ENCODE measurements at regions not wholly inside any gene's neighbourhood (a gene's known extent, or its start where the extent isn't known, plus 50 kb on each side); places are given as distances from the start of the nearest gene placed in this dataset.

DNA sequence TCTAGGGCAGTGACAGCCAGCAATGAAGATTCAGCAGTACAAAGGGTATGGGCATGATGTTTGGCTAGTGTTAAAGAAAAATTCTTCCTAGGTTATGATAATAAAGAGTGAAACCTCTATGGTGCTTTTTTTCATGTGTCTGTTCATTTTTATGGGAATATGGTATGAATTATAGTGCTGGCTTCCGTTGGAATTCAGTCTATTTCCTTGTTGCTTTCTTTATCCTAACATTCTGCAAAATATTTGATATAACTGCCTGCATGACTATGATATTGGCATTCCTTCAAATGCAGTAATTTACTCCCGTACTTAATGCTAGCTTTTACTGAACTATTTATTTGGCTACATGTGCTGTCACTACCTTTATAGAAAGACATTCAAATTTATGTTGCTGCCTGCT lies 57.6 kb upstream of the ATP11B start:
- DNase-seq: no peak

DNA sequence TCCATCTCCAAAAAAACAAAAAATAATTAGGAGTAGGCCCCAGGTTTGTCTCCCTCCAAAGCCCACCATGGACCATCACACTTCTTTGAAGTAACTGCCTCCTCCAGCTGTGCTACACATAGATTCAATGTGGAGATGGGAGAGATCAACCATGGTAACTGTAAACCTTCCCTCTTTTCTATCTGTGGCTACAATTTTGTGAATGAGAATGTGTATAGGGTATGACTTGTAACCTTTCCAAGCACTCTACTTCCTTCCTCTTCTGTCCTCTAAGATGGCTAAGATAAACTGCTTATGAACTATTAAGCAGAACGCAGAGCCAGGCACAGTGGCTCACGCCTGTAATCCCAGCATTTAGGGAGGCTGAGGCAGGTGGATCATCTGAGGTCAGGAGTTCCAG lies 55.5 kb upstream of the ATP11B start:
- DNase-seq: no peak

DNA sequence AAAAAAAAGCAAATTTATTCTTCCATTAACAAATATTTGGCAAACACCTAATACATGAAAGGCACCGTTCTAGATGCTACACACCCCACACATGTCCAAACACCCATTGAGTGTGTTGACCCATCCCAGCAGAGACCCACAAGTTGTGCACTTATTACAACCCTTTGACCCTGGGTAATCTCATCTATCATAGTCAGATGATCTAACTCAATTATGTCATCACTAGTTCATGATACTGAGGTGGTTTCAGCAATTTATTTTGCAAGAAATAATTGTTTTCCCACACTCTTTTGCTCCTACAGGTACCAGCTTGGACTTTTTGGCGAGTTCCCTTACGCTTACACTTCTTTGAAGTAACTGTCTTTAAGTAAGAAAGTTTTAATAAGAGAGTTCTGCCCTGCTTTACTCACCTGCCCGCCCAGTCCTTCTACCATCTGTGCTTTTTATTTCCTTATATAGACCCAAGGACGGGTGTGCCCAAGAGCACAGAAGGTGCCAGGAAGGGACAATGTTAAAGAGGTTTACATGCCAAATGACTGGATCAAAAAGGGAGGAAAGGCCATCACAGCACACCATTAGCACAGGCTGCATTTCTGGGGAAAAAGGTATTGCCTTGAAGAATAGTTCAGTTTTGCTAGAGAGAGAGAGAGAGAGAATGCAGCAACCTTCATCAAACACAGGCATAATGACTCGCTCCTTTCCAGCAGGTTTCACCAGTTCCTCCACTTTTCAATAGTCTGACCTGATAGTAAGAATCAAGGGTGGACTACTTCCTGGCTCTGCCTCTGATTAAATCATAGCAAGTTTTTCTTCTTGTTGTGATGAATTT lies 54.5 kb upstream of the ATP11B start:
- no peak for DNase-seq

DNA sequence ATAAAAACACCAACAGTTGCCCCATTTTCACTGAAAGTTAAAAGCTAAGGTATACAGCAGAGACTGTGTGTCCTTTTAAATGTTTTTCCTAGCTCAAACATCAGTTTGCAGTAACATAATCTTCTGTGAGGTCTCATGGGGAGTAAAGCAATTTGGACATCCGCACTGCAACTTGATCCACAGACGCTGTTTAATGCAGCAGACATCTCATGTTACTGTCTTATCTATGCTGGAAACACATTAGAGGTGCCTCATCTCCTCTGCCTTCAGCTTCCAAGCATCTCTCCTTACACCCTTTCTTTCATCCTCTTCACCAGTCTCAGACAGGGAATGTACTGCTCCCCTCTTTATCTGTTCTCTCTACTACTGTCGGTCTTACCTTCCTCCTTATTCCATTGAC lies 53.7 kb upstream of the ATP11B start:
- no peak for DNase-seq

DNA sequence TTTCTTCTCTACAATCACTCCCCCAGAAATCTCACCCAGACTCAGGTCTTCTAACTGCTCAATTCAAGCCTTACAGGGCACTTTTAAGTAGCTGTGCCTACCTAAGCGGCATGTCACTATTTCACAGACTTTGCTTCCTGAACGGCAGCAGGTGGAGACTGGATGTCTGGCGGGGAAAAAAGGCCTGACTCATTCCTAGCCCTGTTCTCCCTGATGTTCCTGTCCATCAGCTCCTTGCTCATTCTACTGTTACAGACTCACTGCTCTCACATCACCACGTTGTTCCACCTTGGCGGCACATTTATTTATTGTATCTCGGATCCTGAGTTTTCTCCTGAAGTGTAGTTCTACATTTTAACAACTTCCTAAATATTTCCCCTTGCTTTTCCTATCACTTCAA lies 52.6 kb upstream of the ATP11B start:
- no peak for DNase-seq

DNA sequence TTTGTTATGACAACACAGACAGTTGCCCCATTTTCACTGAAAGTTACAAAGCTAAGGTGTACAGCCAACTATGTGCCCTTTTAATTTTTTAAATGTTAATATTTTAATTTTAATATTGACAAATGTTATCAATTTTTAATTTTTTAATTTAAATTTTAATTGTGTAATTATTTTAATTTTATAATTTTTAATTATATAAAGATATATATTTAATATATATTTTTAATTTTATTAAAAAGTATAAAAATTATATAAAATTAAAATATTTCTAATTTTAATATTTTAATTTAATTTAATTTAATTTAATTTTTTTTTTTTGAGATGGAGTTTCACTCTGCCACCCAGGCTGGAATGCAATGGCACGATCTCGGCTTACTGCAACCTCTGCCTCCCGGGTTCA lies 52.1 kb upstream of the ATP11B start:
- no peak for DNase-seq

All from NCI-H1694 treated with DMSO at 0.1 percent for 48 hours (cell line).